CD4-positive, CD25-positive, alpha-beta regulatory T cell (primary cell): ENCODE measurements at regions not wholly inside any gene's neighbourhood (a gene's known extent, or its start where the extent isn't known, plus 50 kb on each side); places are given as distances from the start of the nearest gene placed in this dataset.

ENCODE experiments used
- ATAC-seq, 2 donors: fragments of 150-1000 bp; cut with Tn5 transposase; one replicate each; pipeline ENCODE4 v1.10.0; 2021; ENCODE audit warnings: low read depth in 2 of 2, moderate number of reproducible peaks in 2 of 2, moderate library complexity in 1 of 2
- DNase-seq, 3 donors: peaks; one replicate each; pipeline versions ENCODE4 v3.0.0 to v3.0.0-alpha.2; 2012 to 2022; ENCODE audit warnings: mixed read lengths in 1 of 3
- H3K27ac ChIP-seq: one replicate; pipeline ENCODE4 v1.7.0; 2013; ENCODE audit warnings: mild to moderate bottlenecking, low read length; ENCODE audit not compliant: insufficient read depth, poor library complexity, severe bottlenecking
- H3K27me3 ChIP-seq: one replicate; pipeline ENCODE4 v1.7.0; 2013; ENCODE audit warnings: low read length; ENCODE audit not compliant: control insufficient read depth, insufficient read depth
- H3K36me3 ChIP-seq: one replicate; pipeline ENCODE4 v1.7.0; 2013; ENCODE audit warnings: mild to moderate bottlenecking, low read length, moderate library complexity; ENCODE audit not compliant: control insufficient read depth, insufficient read depth
- H3K4me1 ChIP-seq: 2 replicates; pipeline ENCODE4 v1.7.0; 2013; ENCODE audit warnings: mild to moderate bottlenecking, low read length; ENCODE audit not compliant: insufficient read depth, control insufficient read depth, poor library complexity, severe bottlenecking
- H3K4me3 ChIP-seq: one replicate; pipeline ENCODE4 v1.7.0; 2013; ENCODE audit warnings: low read depth, mild to moderate bottlenecking, low read length, moderate library complexity
- H3K9me3 ChIP-seq, 2 experiments: 1 replicate in 1 of 2; 2 replicates in 1 of 2; pipeline ENCODE4 v1.7.0; 2013; ENCODE audit warnings: low read length in 2 of 2, mild to moderate bottlenecking in 1 of 2, moderate library complexity in 1 of 2; ENCODE audit not compliant: control insufficient read depth in 2 of 2
- H3K27ac Mint-ChIP-seq, 3 donors: one replicate each; pipeline ENCODE4 v1.8.0; 2020 to 2022; ENCODE audit warnings: mild to moderate bottlenecking in 3 of 3, mixed read lengths in 3 of 3, moderate library complexity in 2 of 3
- H3K27me3 Mint-ChIP-seq: one replicate; pipeline ENCODE4 v1.8.0; 2022; ENCODE audit warnings: mild to moderate bottlenecking, mixed read lengths
- H3K36me3 Mint-ChIP-seq: one replicate; pipeline ENCODE4 v1.8.0; 2020; ENCODE audit warnings: mixed read lengths
- H3K4me1 Mint-ChIP-seq, 4 donors: one replicate each; pipeline ENCODE4 v1.8.0; 2020 to 2022; ENCODE audit warnings: mixed read lengths in 4 of 4, mild to moderate bottlenecking in 1 of 4
- H3K4me3 Mint-ChIP-seq, 4 donors: one replicate each; pipeline ENCODE4 v1.8.0; 2020 to 2022; ENCODE audit warnings: mild to moderate bottlenecking in 4 of 4, mixed read lengths in 4 of 4, moderate library complexity in 3 of 4
- H3K9me3 Mint-ChIP-seq, 7 donors: one replicate each; pipeline ENCODE4 v1.8.0; 2020 to 2022; ENCODE audit warnings: mixed read lengths in 7 of 7, mild to moderate bottlenecking in 3 of 7, moderate library complexity in 2 of 7

DNA sequence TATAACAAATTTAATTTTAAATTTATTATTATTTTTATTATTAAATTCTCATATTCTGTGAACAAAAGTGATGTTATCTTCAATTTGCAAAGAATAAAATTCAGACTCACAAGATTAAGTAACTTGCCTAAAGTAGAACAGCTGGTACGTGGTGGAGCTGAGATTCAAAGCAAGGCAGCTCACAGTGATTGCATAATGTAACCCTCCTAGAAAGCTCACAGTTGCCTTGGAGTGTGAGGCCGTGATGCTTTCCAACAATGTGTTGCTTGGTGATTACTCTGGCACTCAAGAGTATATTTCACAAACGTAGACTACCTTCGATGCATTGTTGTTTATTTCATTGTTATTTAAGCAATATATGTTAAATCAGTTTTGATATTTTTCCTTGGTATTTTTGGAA lies 1039.2 kb upstream of the PABPC4L start:
- ATAC-seq (no peak), DNase-seq (no peak)
- H3K27me3 ChIP-seq, result no peaks in the 10 kb centered on the region
- Mint-ChIP-seq H3K36me3 (no peaks in the 10 kb centered on the region), H3K4me1 (no peaks in the 10 kb centered on the region), H3K4me3 (no peak overlapping the region), H3K27me3 (no peaks in the 10 kb centered on the region), H3K27ac (no peak overlapping the region), H3K9me3 (peaks cover 0 to 8% (median 4%) of the 10 kb centered on the region in 7 donors)
- no peaks in the 10 kb centered on the region for H3K9me3 ChIP-seq
- H3K36me3 ChIP-seq, result no peaks in the 10 kb centered on the region
- H3K4me1 ChIP-seq, result no peaks in the 10 kb centered on the region
- no peak overlapping the region for H3K27ac ChIP-seq
- no peak overlapping the region for H3K4me3 ChIP-seq

DNA sequence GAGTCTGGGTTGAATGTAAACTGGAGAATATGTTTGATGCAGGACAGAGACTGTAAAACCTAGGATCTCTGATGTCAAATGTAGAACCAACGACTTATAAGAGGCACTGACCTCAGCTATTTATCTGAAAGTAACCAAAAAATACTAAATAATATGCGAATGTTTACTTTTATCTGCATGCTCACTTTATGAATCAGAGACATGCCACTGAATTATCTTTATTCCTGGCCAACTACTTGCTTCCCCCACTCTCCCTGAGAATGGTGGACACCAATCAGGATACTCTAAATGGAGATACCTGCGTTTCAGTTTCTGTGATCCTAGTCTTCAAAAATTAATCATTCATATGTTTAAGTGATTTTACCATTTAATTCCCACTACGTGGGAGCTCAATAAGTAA lies 1038.4 kb upstream of the PABPC4L start:
- Histone ChIP-seq H3K27me3 (no peaks in the 10 kb centered on the region), H3K27ac (no peak overlapping the region), H3K36me3 (no peaks in the 10 kb centered on the region), H3K9me3 (no peaks in the 10 kb centered on the region), H3K4me1 (no peaks in the 10 kb centered on the region), H3K4me3 (no peak overlapping the region)
- ATAC-seq (no peak), DNase-seq (no peak)
- Mint-ChIP-seq H3K36me3 (no peaks in the 10 kb centered on the region), H3K4me1 (no peaks in the 10 kb centered on the region), H3K4me3 (no peak overlapping the region), H3K27me3 (no peaks in the 10 kb centered on the region), H3K9me3 (peaks cover 0 to 8% (median 4%) of the 10 kb centered on the region in 7 donors), H3K27ac (no peak overlapping the region)

DNA sequence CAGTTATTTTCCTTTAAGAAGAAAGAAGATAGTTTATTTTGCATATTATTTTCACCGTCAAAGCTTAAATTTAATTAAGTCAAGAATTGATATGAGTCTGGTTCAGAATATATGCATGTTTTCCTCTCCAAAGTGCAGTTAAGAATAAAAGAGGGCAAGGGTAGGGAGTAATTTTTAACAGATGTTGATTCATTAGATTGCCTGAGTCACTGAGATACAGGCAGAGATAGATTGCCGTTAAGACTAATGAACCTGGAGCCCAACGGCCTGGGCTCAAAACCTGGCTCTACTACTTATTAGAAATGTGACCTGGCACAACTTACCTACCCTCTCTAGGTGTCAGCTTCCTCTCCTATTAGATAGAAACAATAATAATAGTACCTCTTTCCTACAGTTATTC lies 1037.4 kb upstream of the PABPC4L start:
- no peaks in the 10 kb centered on the region for H3K27me3 Mint-ChIP-seq
- Histone ChIP-seq H3K36me3 (no peaks in the 10 kb centered on the region), H3K27me3 (no peaks in the 10 kb centered on the region), H3K4me3 (no peak overlapping the region), H3K9me3 (no peaks in the 10 kb centered on the region), H3K27ac (no peak overlapping the region), H3K4me1 (no peaks in the 10 kb centered on the region)
- DNase-seq (no peak), ATAC-seq (no peak)
- H3K4me1 Mint-ChIP-seq, result no peaks in the 10 kb centered on the region
- H3K27ac Mint-ChIP-seq, result no peak overlapping the region
- no peaks in the 10 kb centered on the region for H3K36me3 Mint-ChIP-seq
- H3K9me3 Mint-ChIP-seq, result peaks cover 0 to 9% (median 4%) of the 10 kb centered on the region in 7 donors
- H3K4me3 Mint-ChIP-seq, result no peak overlapping the region

DNA sequence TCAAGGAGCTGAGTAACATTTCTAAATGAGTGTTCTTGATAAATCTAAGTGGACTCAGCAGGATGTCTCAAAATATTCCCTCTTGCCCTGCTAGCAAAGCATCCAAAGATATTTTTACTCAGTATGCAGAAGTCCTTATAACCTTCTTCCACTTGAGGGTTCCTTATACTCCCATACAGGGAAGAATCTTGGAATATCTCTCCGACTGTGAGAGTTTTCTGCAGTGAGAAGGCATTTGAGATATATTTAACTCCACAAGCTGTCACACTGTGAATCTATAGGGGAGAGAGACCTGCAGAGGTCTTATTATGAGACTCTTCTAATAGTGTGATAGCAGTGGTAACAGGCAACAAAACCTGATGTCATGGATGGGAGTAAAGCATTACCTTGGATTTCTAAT lies 1034.5 kb upstream of the PABPC4L start:
- Mint-ChIP-seq H3K27ac (no peak overlapping the region), H3K27me3 (no peaks in the 10 kb centered on the region), H3K4me1 (no peaks in the 10 kb centered on the region), H3K36me3 (no peaks in the 10 kb centered on the region), H3K9me3 (peaks cover 0 to 5% (median 2%) of the 10 kb centered on the region in 7 donors), H3K4me3 (no peak overlapping the region)
- H3K36me3 ChIP-seq, result no peaks in the 10 kb centered on the region
- H3K9me3 ChIP-seq, result no peaks in the 10 kb centered on the region
- H3K4me1 ChIP-seq, result no peaks in the 10 kb centered on the region
- no peak overlapping the region for H3K4me3 ChIP-seq
- no peaks in the 10 kb centered on the region for H3K27me3 ChIP-seq
- no peak for ATAC-seq
- no peak overlapping the region for H3K27ac ChIP-seq
- no peak for DNase-seq

DNA sequence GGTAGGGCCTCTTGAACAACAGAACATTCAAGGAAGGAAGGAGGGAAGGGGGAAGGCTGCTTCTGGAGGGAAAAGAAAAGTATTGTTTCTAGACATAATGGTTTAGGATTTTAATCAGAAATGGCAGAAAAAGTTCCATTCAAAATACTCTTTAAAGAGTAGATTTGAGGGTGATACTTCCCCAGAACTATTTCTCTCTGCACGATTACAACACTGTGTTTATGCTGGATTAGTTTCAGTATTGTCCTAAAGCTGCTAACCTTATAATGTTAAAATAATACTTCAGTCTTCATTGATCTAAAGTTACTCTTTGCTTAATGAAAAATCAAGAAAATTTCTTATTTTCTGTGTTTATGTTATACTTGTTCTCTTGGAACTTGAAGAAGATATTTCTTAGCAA lies 1026.3 kb upstream of the PABPC4L start:
- Histone ChIP-seq H3K9me3 (no peaks in the 10 kb centered on the region), H3K27ac (no peak overlapping the region), H3K27me3 (no peaks in the 10 kb centered on the region), H3K4me3 (no peak overlapping the region), H3K36me3 (no peaks in the 10 kb centered on the region), H3K4me1 (no peaks in the 10 kb centered on the region)
- ATAC-seq (no peak), DNase-seq (no peak)
- Mint-ChIP-seq H3K4me1 (no peaks in the 10 kb centered on the region), H3K27me3 (no peaks in the 10 kb centered on the region), H3K36me3 (no peaks in the 10 kb centered on the region), H3K9me3 (peaks cover 0 to 25% (median 4%) of the 10 kb centered on the region in 7 donors), H3K4me3 (no peak overlapping the region), H3K27ac (no peak overlapping the region)

DNA sequence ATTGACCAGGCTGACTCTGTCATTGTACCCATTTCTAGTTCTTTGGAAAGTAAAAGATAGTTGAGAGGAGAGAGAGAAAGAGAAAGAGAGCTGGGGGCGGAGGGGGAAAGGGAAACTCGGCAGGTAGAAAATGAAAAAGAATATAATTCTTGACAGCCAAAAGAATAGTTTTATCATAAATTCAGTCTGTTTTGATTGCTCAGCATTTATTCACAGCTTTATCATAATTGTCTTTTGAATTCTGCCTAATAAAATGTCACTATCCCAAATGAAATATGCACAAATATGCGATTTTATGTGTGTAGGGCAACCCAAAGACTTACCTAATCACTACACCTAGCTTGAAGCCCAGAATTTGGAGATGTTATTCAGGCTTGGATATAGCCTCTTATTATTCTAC lies 1024.0 kb upstream of the PABPC4L start:
- no peak overlapping the region for H3K27ac ChIP-seq
- no peaks in the 10 kb centered on the region for H3K36me3 ChIP-seq
- H3K9me3 ChIP-seq, result no peaks in the 10 kb centered on the region
- H3K4me1 Mint-ChIP-seq, result no peaks in the 10 kb centered on the region
- H3K36me3 Mint-ChIP-seq, result no peaks in the 10 kb centered on the region
- H3K27me3 ChIP-seq, result no peaks in the 10 kb centered on the region
- no peak overlapping the region for H3K4me3 ChIP-seq
- DNase-seq (no peak), ATAC-seq (no peak)
- H3K4me3 Mint-ChIP-seq, result no peak overlapping the region
- H3K27me3 Mint-ChIP-seq, result no peaks in the 10 kb centered on the region
- no peaks in the 10 kb centered on the region for H3K4me1 ChIP-seq
- no peak overlapping the region for H3K27ac Mint-ChIP-seq
- peaks cover 0 to 28% (median 4%) of the 10 kb centered on the region in 7 donors for H3K9me3 Mint-ChIP-seq

DNA sequence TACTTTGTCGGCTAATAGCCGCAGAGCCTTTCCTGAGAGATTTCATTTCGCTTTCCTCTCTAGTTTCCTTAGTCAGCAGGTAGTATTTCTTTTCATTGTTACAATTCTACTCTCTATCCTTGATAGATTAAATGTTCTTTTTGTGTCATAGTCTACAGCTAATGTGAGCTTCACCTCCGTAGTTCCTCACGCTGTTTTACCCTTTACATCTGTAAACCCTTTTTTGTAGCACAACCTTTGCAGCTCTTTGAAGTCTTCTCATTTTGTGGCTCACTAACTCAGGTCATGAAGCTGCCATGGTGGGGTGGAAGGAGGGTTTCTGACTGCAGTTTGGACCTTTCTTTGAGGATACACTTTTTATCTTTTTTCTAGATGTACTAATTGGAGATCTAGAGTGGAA lies 1008.8 kb upstream of the PABPC4L start:
- Mint-ChIP-seq H3K27ac (no peak overlapping the region), H3K4me1 (no peaks in the 10 kb centered on the region), H3K9me3 (peaks cover 0 to 22% (median 3%) of the 10 kb centered on the region in 7 donors), H3K4me3 (no peak overlapping the region), H3K27me3 (no peaks in the 10 kb centered on the region), H3K36me3 (no peaks in the 10 kb centered on the region)
- Histone ChIP-seq H3K9me3 (peaks cover 0 to 2% of the 10 kb centered on the region in 2 experiments), H3K27ac (no peak overlapping the region), H3K4me1 (no peaks in the 10 kb centered on the region), H3K4me3 (no peak overlapping the region), H3K36me3 (no peaks in the 10 kb centered on the region), H3K27me3 (no peaks in the 10 kb centered on the region)
- ATAC-seq (no peak), DNase-seq (no peak)

DNA sequence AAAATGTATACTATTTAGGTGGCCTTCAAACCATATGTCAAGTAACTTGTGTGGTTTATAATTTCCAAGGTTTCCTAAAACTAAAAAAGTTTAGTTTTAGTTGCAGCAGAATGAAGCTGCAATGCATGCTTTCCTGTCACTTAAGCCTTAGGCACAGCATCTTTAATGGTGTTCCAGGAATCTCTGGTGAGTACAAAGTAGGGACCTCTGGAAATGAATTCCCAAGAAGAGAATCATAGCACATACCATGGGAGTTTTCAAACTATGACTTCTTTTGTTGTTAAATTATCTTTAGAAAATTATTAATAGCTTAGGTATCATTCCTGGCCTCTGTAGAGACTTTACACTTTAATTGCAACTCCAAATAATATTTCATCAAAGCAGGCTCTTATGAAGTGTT lies 1005.9 kb upstream of the PABPC4L start:
- Mint-ChIP-seq H3K27ac (no peak overlapping the region), H3K4me3 (no peak overlapping the region), H3K9me3 (peaks cover 0 to 14% (median 2%) of the 10 kb centered on the region in 7 donors), H3K27me3 (no peaks in the 10 kb centered on the region), H3K4me1 (no peaks in the 10 kb centered on the region), H3K36me3 (no peaks in the 10 kb centered on the region)
- no peaks in the 10 kb centered on the region for H3K27me3 ChIP-seq
- peaks cover 0 to 2% of the 10 kb centered on the region in 2 experiments for H3K9me3 ChIP-seq
- ATAC-seq (no peak), DNase-seq (no peak)
- H3K4me3 ChIP-seq, result no peak overlapping the region
- no peak overlapping the region for H3K27ac ChIP-seq
- H3K4me1 ChIP-seq, result no peaks in the 10 kb centered on the region
- no peaks in the 10 kb centered on the region for H3K36me3 ChIP-seq
